ENCODE measurements at regions not wholly inside any gene's neighbourhood (a gene's known extent, or its start where the extent isn't known, plus 50 kb on each side); places are given as distances from the start of the nearest gene placed in this dataset.

- Histone ChIP-seq H3K9ac (ENCODE audit: insufficient read length, low read depth) (no peak overlapping the region), H3K4me3 (ENCODE audit: insufficient read length, low read depth) (no peak overlapping the region), H3K27me3 (ENCODE audit: insufficient read depth, insufficient read length) (no peaks in the 10 kb centered on the region), H3K4me1 (ENCODE audit: insufficient read depth, insufficient read length) (no peaks in the 10 kb centered on the region), H3K36me3 (ENCODE audit: insufficient read depth, insufficient read length, low read length) (no peaks in the 10 kb centered on the region), H3K9me3 (ENCODE audit: insufficient read depth, low read length) (peaks cover 20% of the 10 kb centered on the region)
- no peak for DNase-seq (ENCODE audit: low read depth, low spot score)
- TF ChIP-seq SUZ12 (IDR thresholded peaks at IDR 0.05; ENCODE audit: extremely low read depth, insufficient read depth, insufficient read length) (no peak), ZNF274 (IDR thresholded peaks at IDR 0.05; ENCODE audit: low read depth, low read length) (no peak), YY1 (IDR thresholded peaks at IDR 0.05; ENCODE audit: insufficient read depth, insufficient read length) (no peak)
These were observed 80.4 kb upstream of the SALL3 start for GRCh38 chr18:78899241-78899640.

GRCh38 chr18:78900938-78901909 lies 78.4 kb upstream of the SALL3 start:
- Histone ChIP-seq H3K9me3 (ENCODE audit: insufficient read depth, low read length) (peaks cover 20% of the 10 kb centered on the region), H3K4me3 (ENCODE audit: insufficient read length, low read depth) (no peak overlapping the region), H3K36me3 (ENCODE audit: insufficient read depth, insufficient read length, low read length) (no peaks in the 10 kb centered on the region), H3K27me3 (ENCODE audit: insufficient read depth, insufficient read length) (no peaks in the 10 kb centered on the region), H3K4me1 (ENCODE audit: insufficient read depth, insufficient read length) (no peaks in the 10 kb centered on the region), H3K9ac (ENCODE audit: insufficient read length, low read depth) (no peak overlapping the region)
- TF ChIP-seq SUZ12 (IDR thresholded peaks at IDR 0.05; ENCODE audit: extremely low read depth, insufficient read depth, insufficient read length) (no peak), ZNF274 (IDR thresholded peaks at IDR 0.05; ENCODE audit: low read depth, low read length) (no peak), YY1 (IDR thresholded peaks at IDR 0.05; ENCODE audit: insufficient read depth, insufficient read length) (no peak)
- no peak for DNase-seq (ENCODE audit: low read depth, low spot score)

- H3K4me3 ChIP-seq (ENCODE audit: insufficient read length, low read depth) = no peak overlapping the region
- no peaks in the 10 kb centered on the region for H3K36me3 ChIP-seq (ENCODE audit: insufficient read depth, insufficient read length, low read length)
- no peak overlapping the region for H3K9ac ChIP-seq (ENCODE audit: insufficient read length, low read depth)
- no peak for DNase-seq (ENCODE audit: low read depth, low spot score)
- H3K9me3 ChIP-seq (ENCODE audit: insufficient read depth, low read length) = peaks cover 13% of the 10 kb centered on the region; the same call in 1 of the 2 replicates
- H3K4me1 ChIP-seq (ENCODE audit: insufficient read depth, insufficient read length) = no peaks in the 10 kb centered on the region
- TF ChIP-seq SUZ12 (IDR thresholded peaks at IDR 0.05; ENCODE audit: extremely low read depth, insufficient read depth, insufficient read length) (no peak), YY1 (IDR thresholded peaks at IDR 0.05; ENCODE audit: insufficient read depth, insufficient read length) (no peak), ZNF274 (IDR thresholded peaks at IDR 0.05; ENCODE audit: low read depth, low read length) (no peak)
- no peaks in the 10 kb centered on the region for H3K27me3 ChIP-seq (ENCODE audit: insufficient read depth, insufficient read length)
These were observed 77.5 kb upstream of the SALL3 start for GRCh38 chr18:78901923-78902794.

- no peaks in the 10 kb centered on the region for H3K27me3 ChIP-seq (ENCODE audit: insufficient read depth, insufficient read length)
- TF ChIP-seq SUZ12 (IDR thresholded peaks at IDR 0.05; ENCODE audit: extremely low read depth, insufficient read depth, insufficient read length) (no peak), YY1 (IDR thresholded peaks at IDR 0.05; ENCODE audit: insufficient read depth, insufficient read length) (no peak), ZNF274 (IDR thresholded peaks at IDR 0.05; ENCODE audit: low read depth, low read length) (no peak)
- DNase-seq (ENCODE audit: low read depth, low spot score) = no peak
- no peaks in the 10 kb centered on the region for H3K4me1 ChIP-seq (ENCODE audit: insufficient read depth, insufficient read length)
- no peak overlapping the region for H3K4me3 ChIP-seq (ENCODE audit: insufficient read length, low read depth)
- no peaks in the 10 kb centered on the region for H3K36me3 ChIP-seq (ENCODE audit: insufficient read depth, insufficient read length, low read length)
- peaks cover 13% of the 10 kb centered on the region; the same call in 1 of the 2 replicates for H3K9me3 ChIP-seq (ENCODE audit: insufficient read depth, low read length)
- no peak overlapping the region for H3K9ac ChIP-seq (ENCODE audit: insufficient read length, low read depth)
These were observed 76.7 kb upstream of the SALL3 start for GRCh38 chr18:78902795-78903435.

GRCh38 chr18:78903436-78904178 lies 76.0 kb upstream of the SALL3 start:
- Histone ChIP-seq H3K4me1 (ENCODE audit: insufficient read depth, insufficient read length) (no peaks in the 10 kb centered on the region), H3K9me3 (ENCODE audit: insufficient read depth, low read length) (peaks cover 8% of the 10 kb centered on the region; the same call in 1 of the 2 replicates), H3K36me3 (ENCODE audit: insufficient read depth, insufficient read length, low read length) (no peaks in the 10 kb centered on the region), H3K4me3 (ENCODE audit: insufficient read length, low read depth) (no peak overlapping the region), H3K27me3 (ENCODE audit: insufficient read depth, insufficient read length) (no peaks in the 10 kb centered on the region), H3K9ac (ENCODE audit: insufficient read length, low read depth) (no peak overlapping the region)
- no peak for DNase-seq (ENCODE audit: low read depth, low spot score)
- TF ChIP-seq YY1 (IDR thresholded peaks at IDR 0.05; ENCODE audit: insufficient read depth, insufficient read length) (no peak), ZNF274 (IDR thresholded peaks at IDR 0.05; ENCODE audit: low read depth, low read length) (no peak), SUZ12 (IDR thresholded peaks at IDR 0.05; ENCODE audit: extremely low read depth, insufficient read depth, insufficient read length) (no peak)

GRCh38 chr18:78904179-78904531 lies 75.5 kb upstream of the SALL3 start:
- Histone ChIP-seq H3K9ac (ENCODE audit: insufficient read length, low read depth) (no peak overlapping the region), H3K36me3 (ENCODE audit: insufficient read depth, insufficient read length, low read length) (no peaks in the 10 kb centered on the region), H3K27me3 (ENCODE audit: insufficient read depth, insufficient read length) (no peaks in the 10 kb centered on the region), H3K4me1 (ENCODE audit: insufficient read depth, insufficient read length) (no peaks in the 10 kb centered on the region), H3K9me3 (ENCODE audit: insufficient read depth, low read length) (peaks cover 3% of the 10 kb centered on the region; the same call in 1 of the 2 replicates), H3K4me3 (ENCODE audit: insufficient read length, low read depth) (no peak overlapping the region)
- no peak for TF ChIP-seq YY1 (IDR thresholded peaks at IDR 0.05; ENCODE audit: insufficient read depth, insufficient read length)
- no peak for TF ChIP-seq ZNF274 (IDR thresholded peaks at IDR 0.05; ENCODE audit: low read depth, low read length)
- DNase-seq (ENCODE audit: low read depth, low spot score) = no peak
